Right cardiac atrium (tissue), 5 donors: ENCODE measurements at regions not wholly inside any gene's neighbourhood (a gene's known extent, or its start where the extent isn't known, plus 50 kb on each side); places are given as distances from the start of the nearest gene placed in this dataset.

ENCODE experiments used
- ATAC-seq, 2 donors: fragments of 200-7000 bp; cut with Tn5 transposase; one replicate each; pipeline versions ENCODE4 v1.8.0 to v1.9.1; 2020; ENCODE audit warnings: moderate library complexity in 2 of 2, mild to moderate bottlenecking in 1 of 2
- DNase-seq, 3 donors: peaks; one replicate each; pipeline ENCODE4 v3.0.0-alpha.2; 2020
- H3K27ac ChIP-seq: one replicate; pipeline ENCODE4 v1.5.1; 2013; ENCODE audit warnings: mild to moderate bottlenecking, low read length, control low read depth, moderate library complexity
- H3K27me3 ChIP-seq: one replicate; pipeline ENCODE4 v1.6.1; 2013; ENCODE audit not compliant: control insufficient read depth, insufficient read depth
- H3K4me1 ChIP-seq: one replicate; pipeline ENCODE4 v1.6.1; 2013; ENCODE audit warnings: low read length; ENCODE audit not compliant: control insufficient read depth, insufficient read depth
- H3K4me3 ChIP-seq: one replicate; pipeline ENCODE4 v1.5.1; 2013; ENCODE audit warnings: low read length, control low read depth
- H3K9me3 ChIP-seq: one replicate; pipeline ENCODE4 v1.6.1; 2013; ENCODE audit warnings: low read length; ENCODE audit not compliant: control insufficient read depth
- WGBS: extraction: QIAGEN DNeasy Blood & Tissue Kit; methylation state at CpG from one replicate; pipeline ENCODE4 v1.1.7; 2013; 5-methylcytosine and 5-hydroxymethylcytosine counted together
- intact Hi-C, 4 donors: fragments of 100-400 bp; cut with DNase I; formaldehyde crosslinking; loops; one replicate each; pipeline versions ENCODE4 v1.11.0 to v1.14.0; 2022 to 2023
- donor health status: healthy with polysubstance abuse.
- donor health status: DM: no; HTN: yes; CAD: no.
- donor health status: DM: no; HTN: no; CAD: no.
- donor health status: DM: no; HTN: yes; CAD: no; lungs with severe emphysema.
- donor health status: DM: yes; HTN: yes; CAD: no.

- WGBS: 29% methylated on average over 2 of the region's 2 CpGs
- H3K27ac ChIP-seq: no peak overlapping the region
- H3K27me3 ChIP-seq: no peaks in the 10 kb centered on the region
- no peak for ATAC-seq
- intact Hi-C loops: no loop called here
- no peaks in the 10 kb centered on the region for H3K4me1 ChIP-seq
- no peak overlapping the region for H3K4me3 ChIP-seq
- no peak for DNase-seq
- no peaks in the 10 kb centered on the region for H3K9me3 ChIP-seq
Measured at GRCh38 chr4:12679217-12679616, 804.9 kb downstream of the RAB28 start.

GRCh38 chr4:12674184-12674583 is 810.0 kb downstream of the RAB28 start:
- no peaks in the 10 kb centered on the region for H3K9me3 ChIP-seq
- no peak overlapping the region for H3K4me3 ChIP-seq
- no peak overlapping the region for H3K27ac ChIP-seq
- ATAC-seq (no peak), DNase-seq (no peak)
- intact Hi-C loops: no loop called here
- no peaks in the 10 kb centered on the region for H3K27me3 ChIP-seq
- no peaks in the 10 kb centered on the region for H3K4me1 ChIP-seq

- intact Hi-C loops: no loop called here
- H3K4me3 ChIP-seq: no peak overlapping the region
Measured at GRCh38 chr4:12672303-12672702, 811.8 kb downstream of the RAB28 start.

GRCh38 chr4:12658146-12658545 is 826.0 kb downstream of the RAB28 start:
- no peak for DNase-seq
- Histone ChIP-seq H3K4me1 (no peaks in the 10 kb centered on the region), H3K27ac (no peak overlapping the region), H3K4me3 (no peak overlapping the region), H3K27me3 (no peaks in the 10 kb centered on the region), H3K9me3 (no peaks in the 10 kb centered on the region)
- ATAC-seq: no peak
- WGBS: 79% methylated on average over 2 of the region's 2 CpGs
- intact Hi-C loops: no loop called here

More at GRCh38 chr4:12672303-12672702, 811.8 kb downstream of the RAB28 start:
- WGBS: 76% methylated on average over 4 of the region's 4 CpGs
- DNase-seq (no peak), ATAC-seq (no peak)
- no peaks in the 10 kb centered on the region for H3K4me1 ChIP-seq
- no peaks in the 10 kb centered on the region for H3K9me3 ChIP-seq
- H3K27me3 ChIP-seq: no peaks in the 10 kb centered on the region
- no peak overlapping the region for H3K27ac ChIP-seq

- ATAC-seq: no peak
- H3K27me3 ChIP-seq: no peaks in the 10 kb centered on the region
- DNase-seq: no peak
- H3K4me1 ChIP-seq: no peaks in the 10 kb centered on the region
- intact Hi-C loops: no loop called here
- H3K9me3 ChIP-seq: no peaks in the 10 kb centered on the region
- 68% methylated on average over 3 of the region's 3 CpGs for WGBS
- H3K27ac ChIP-seq: no peak overlapping the region
- no peak overlapping the region for H3K4me3 ChIP-seq
Measured at GRCh38 chr4:12651876-12652275, 832.3 kb downstream of the RAB28 start.

- Histone ChIP-seq H3K4me3 (no peak overlapping the region), H3K27ac (no peak overlapping the region), H3K27me3 (no peaks in the 10 kb centered on the region), H3K9me3 (no peaks in the 10 kb centered on the region), H3K4me1 (no peaks in the 10 kb centered on the region)
- intact Hi-C loops: no loop called here
- ATAC-seq (no peak), DNase-seq (no peak)
Measured at GRCh38 chr4:12645732-12646131, 838.4 kb downstream of the RAB28 start.

GRCh38 chr4:12644261-12644660 is 839.9 kb downstream of the RAB28 start:
- Histone ChIP-seq H3K9me3 (no peaks in the 10 kb centered on the region), H3K4me3 (no peak overlapping the region), H3K27ac (no peak overlapping the region), H3K4me1 (no peaks in the 10 kb centered on the region), H3K27me3 (no peaks in the 10 kb centered on the region)
- no peak for DNase-seq
- no peak for ATAC-seq
- 51% methylated on average over 1 of the region's 1 CpG for WGBS
- intact Hi-C loops: no loop called here

GRCh38 chr4:12636191-12636590 is 847.9 kb downstream of the RAB28 start:
- ATAC-seq (no peak), DNase-seq (no peak)
- WGBS: 60% methylated on average over 5 of the region's 5 CpGs
- H3K4me3 ChIP-seq: no peak overlapping the region
- no peaks in the 10 kb centered on the region for H3K9me3 ChIP-seq
- intact Hi-C loops: loop anchor here in 2 of 4 donors (10.0 kb wide), 2 partner anchors 591 to 821 kb away; no protein-coding TSS in a partner anchor
- H3K4me1 ChIP-seq: no peaks in the 10 kb centered on the region
- H3K27me3 ChIP-seq: no peaks in the 10 kb centered on the region
- no peak overlapping the region for H3K27ac ChIP-seq

GRCh38 chr4:12635629-12636028 is 848.5 kb downstream of the RAB28 start:
- DNase-seq (no peak), ATAC-seq (no peak)
- no peaks in the 10 kb centered on the region for H3K4me1 ChIP-seq
- H3K27ac ChIP-seq: no peak overlapping the region
- 62% methylated on average over 1 of the region's 1 CpG for WGBS
- H3K9me3 ChIP-seq: no peaks in the 10 kb centered on the region
- no peak overlapping the region for H3K4me3 ChIP-seq
- H3K27me3 ChIP-seq: no peaks in the 10 kb centered on the region
- intact Hi-C loops: loop anchor here in 2 of 4 donors (10.0 kb wide), 2 partner anchors 591 to 821 kb away; no protein-coding TSS in a partner anchor

GRCh38 chr4:12633053-12633651 is 851.0 kb downstream of the RAB28 start:
- Histone ChIP-seq H3K4me1 (no peaks in the 10 kb centered on the region), H3K9me3 (no peaks in the 10 kb centered on the region), H3K27ac (no peak overlapping the region), H3K4me3 (no peak overlapping the region), H3K27me3 (no peaks in the 10 kb centered on the region)
- 9% methylated on average over 15 of the region's 15 CpGs for WGBS
- DNase-seq: peak; percentile 73 to 89 (median 84)
- intact Hi-C loops: loop anchor here in 2 of 4 donors (5.0 to 10.0 kb wide), 3 partner anchors 588 to 818 kb away; no protein-coding TSS in a partner anchor
- peak; percentile 74 to 89 for ATAC-seq

- WGBS: 93% methylated on average over 7 of the region's 7 CpGs
- Histone ChIP-seq H3K4me1 (no peaks in the 10 kb centered on the region), H3K9me3 (no peaks in the 10 kb centered on the region), H3K4me3 (no peak overlapping the region), H3K27ac (no peak overlapping the region), H3K27me3 (no peaks in the 10 kb centered on the region)
- DNase-seq (no peak), ATAC-seq (no peak)
- intact Hi-C loops: no loop called here
Measured at GRCh38 chr4:12615822-12616221, 868.3 kb downstream of the RAB28 start.

- DNase-seq: no peak
- no peak overlapping the region for H3K4me3 ChIP-seq
- H3K9me3 ChIP-seq: no peaks in the 10 kb centered on the region
- no peak overlapping the region for H3K27ac ChIP-seq
- WGBS: 58% methylated on average over 4 of the region's 4 CpGs
- no peak for ATAC-seq
- no peaks in the 10 kb centered on the region for H3K27me3 ChIP-seq
- no peaks in the 10 kb centered on the region for H3K4me1 ChIP-seq
- intact Hi-C loops: no loop called here
Measured at GRCh38 chr4:12612876-12613275, 871.3 kb downstream of the RAB28 start.
